Iris pigment epithelial cell (primary cell): ENCODE measurements at regions not wholly inside any gene's neighbourhood (a gene's known extent, or its start where the extent isn't known, plus 50 kb on each side); places are given as distances from the start of the nearest gene placed in this dataset.
"Not testable (repeated sequence)": the region's sequence is repeated elsewhere in the genome, so short reads cannot be mapped to it uniquely, and the experiment has no call there.

Experiments used
- DNase-seq: peaks from one replicate; pipeline ENCODE4 v3.0.0-alpha.2; 2011; ENCODE audit warnings: low read depth

GRCh38 chr15:26073430-26074333 is 210.6 kb upstream of the ATP10A start:
- no peak for DNase-seq

GRCh38 chr15:26070095-26070532 is 207.0 kb upstream of the ATP10A start:
- no peak for DNase-seq

- DNase-seq: no peak
Observed at GRCh38 chr15:26069231-26069641, 206.1 kb upstream of the ATP10A start.

- peak; percentile 23 for DNase-seq
Observed at GRCh38 chr15:26066896-26067295, 203.8 kb upstream of the ATP10A start.

GRCh38 chr15:26065723-26066122 is 202.6 kb upstream of the ATP10A start:
- DNase-seq: no peak

GRCh38 chr15:26061248-26061647 is 198.1 kb upstream of the ATP10A start:
- DNase-seq: no peak

- not testable (repeated sequence) for DNase-seq
Observed at GRCh38 chr15:26056766-26057165, 193.6 kb upstream of the ATP10A start.

GRCh38 chr15:26051761-26052675 is 188.9 kb upstream of the ATP10A start:
- peak; percentile 1 for DNase-seq

GRCh38 chr15:26050984-26051383 is 187.9 kb upstream of the ATP10A start:
- no peak for DNase-seq

GRCh38 chr15:26049900-26050657 is 187.0 kb upstream of the ATP10A start:
- DNase-seq: no peak

- DNase-seq: no peak
Observed at GRCh38 chr15:26048669-26049068, 185.5 kb upstream of the ATP10A start.

GRCh38 chr15:26045516-26045915 is 182.4 kb upstream of the ATP10A start:
- no peak for DNase-seq

GRCh38 chr15:26043018-26043417 is 179.9 kb upstream of the ATP10A start:
- DNase-seq: no peak

GRCh38 chr15:26038693-26039092 is 175.6 kb upstream of the ATP10A start:
- DNase-seq: no peak

- no peak for DNase-seq
Observed at GRCh38 chr15:26037369-26037768, 174.2 kb upstream of the ATP10A start.

- no peak for DNase-seq
Observed at GRCh38 chr15:26033493-26033892, 170.4 kb upstream of the ATP10A start.

GRCh38 chr15:26032162-26032846 is 169.2 kb upstream of the ATP10A start:
- DNase-seq: no peak

- not testable (repeated sequence) for DNase-seq
Observed at GRCh38 chr15:26029586-26029985, 166.5 kb upstream of the ATP10A start.

- no peak for DNase-seq
Observed at GRCh38 chr15:26029146-26029545, 166.0 kb upstream of the ATP10A start.

- DNase-seq: no peak
Observed at GRCh38 chr15:26028086-26028740, 165.1 kb upstream of the ATP10A start.

- not testable (repeated sequence) for DNase-seq
Observed at GRCh38 chr15:26026671-26027070, 163.5 kb upstream of the ATP10A start.
